Type B pancreatic cell (in vitro differentiated cells): ENCODE measurements at regions not wholly inside any gene's neighbourhood (a gene's known extent, or its start where the extent isn't known, plus 50 kb on each side); places are given as distances from the start of the nearest gene placed in this dataset.

Experiments
- DNase-seq: peaks from one replicate; pipeline ENCODE4 v3.0.0; 2021; ENCODE audit warnings: mixed read lengths; ENCODE audit not compliant: unreplicated experiment; ENCODE audit errors: extremely low spot score
- H3K27ac Mint-ChIP-seq: 2 replicates; pipeline ENCODE4 v1.8.0; 2021; ENCODE audit warnings: mild to moderate bottlenecking, mixed read lengths
- H3K27me3 Mint-ChIP-seq: 2 replicates; pipeline ENCODE4 v1.8.0; 2021; ENCODE audit warnings: mixed read lengths
- H3K36me3 Mint-ChIP-seq: 2 replicates; pipeline ENCODE4 v1.8.0; 2021; ENCODE audit warnings: mixed read lengths
- H3K4me1 Mint-ChIP-seq: one replicate; pipeline ENCODE4 v1.8.0; 2021; ENCODE audit warnings: mixed read lengths; ENCODE audit not compliant: unreplicated experiment
- H3K4me3 Mint-ChIP-seq: 2 replicates; pipeline ENCODE4 v1.8.0; 2021; ENCODE audit warnings: mild to moderate bottlenecking, mixed read lengths
- H3K9me3 Mint-ChIP-seq: 2 replicates; pipeline ENCODE4 v1.8.0; 2021; ENCODE audit warnings: mixed read lengths
- CTCF ChIP-seq: fragments of 200-600 bp; sonication (generic); conservative IDR thresholded peaks from 2 replicates; pipeline ENCODE4 v1.5.0; 2021; ENCODE audit warnings: antibody characterized with exemption, mild to moderate bottlenecking

GRCh38 chr13:92938486-92939020 lies 288.1 kb upstream of the GPC6 start:
- H3K27ac Mint-ChIP-seq = no peak overlapping the region
- H3K36me3 Mint-ChIP-seq = no peaks in the 10 kb centered on the region
- H3K4me3 Mint-ChIP-seq = no peak overlapping the region
- no peak for TF ChIP-seq CTCF
- H3K9me3 Mint-ChIP-seq = no peaks in the 10 kb centered on the region
- H3K4me1 Mint-ChIP-seq = peaks cover 6% of the 10 kb centered on the region
- peaks cover 4% of the 10 kb centered on the region for H3K27me3 Mint-ChIP-seq
- DNase-seq = no peak

- no peak for TF ChIP-seq CTCF
- peaks cover 6% of the 10 kb centered on the region for H3K4me1 Mint-ChIP-seq
Observed at GRCh38 chr13:92941167-92941566, 285.4 kb upstream of the GPC6 start.

GRCh38 chr13:92947770-92948434 lies 278.7 kb upstream of the GPC6 start:
- TF ChIP-seq CTCF = no peak
- H3K36me3 Mint-ChIP-seq = no peaks in the 10 kb centered on the region
- H3K4me1 Mint-ChIP-seq = no peaks in the 10 kb centered on the region
- H3K4me3 Mint-ChIP-seq = no peak overlapping the region
- no peak for DNase-seq
- no peak overlapping the region for H3K27ac Mint-ChIP-seq
- no peaks in the 10 kb centered on the region for H3K9me3 Mint-ChIP-seq
- no peaks in the 10 kb centered on the region for H3K27me3 Mint-ChIP-seq

More at GRCh38 chr13:92941167-92941566, 285.4 kb upstream of the GPC6 start:
- no peak overlapping the region for H3K27ac Mint-ChIP-seq
- H3K27me3 Mint-ChIP-seq = no peaks in the 10 kb centered on the region
- H3K4me3 Mint-ChIP-seq = no peak overlapping the region
- no peaks in the 10 kb centered on the region for H3K36me3 Mint-ChIP-seq
- no peak for DNase-seq
- no peaks in the 10 kb centered on the region for H3K9me3 Mint-ChIP-seq

- no peaks in the 10 kb centered on the region for H3K36me3 Mint-ChIP-seq
- H3K27ac Mint-ChIP-seq = no peak overlapping the region
- H3K9me3 Mint-ChIP-seq = no peaks in the 10 kb centered on the region
- TF ChIP-seq CTCF = no peak
- no peak for DNase-seq
- H3K4me1 Mint-ChIP-seq = no peaks in the 10 kb centered on the region
- H3K27me3 Mint-ChIP-seq = no peaks in the 10 kb centered on the region
- H3K4me3 Mint-ChIP-seq = no peak overlapping the region
Observed at GRCh38 chr13:92950771-92951170, 275.8 kb upstream of the GPC6 start.

GRCh38 chr13:92951273-92951890 lies 275.2 kb upstream of the GPC6 start:
- H3K4me3 Mint-ChIP-seq = no peak overlapping the region
- H3K9me3 Mint-ChIP-seq = no peaks in the 10 kb centered on the region
- no peaks in the 10 kb centered on the region for H3K4me1 Mint-ChIP-seq
- H3K36me3 Mint-ChIP-seq = no peaks in the 10 kb centered on the region
- no peak for DNase-seq
- H3K27me3 Mint-ChIP-seq = no peaks in the 10 kb centered on the region
- no peak overlapping the region for H3K27ac Mint-ChIP-seq
- no peak for TF ChIP-seq CTCF
